Epithelial cell of esophagus (primary cell): ENCODE measurements at regions not wholly inside any gene's neighbourhood (a gene's known extent, or its start where the extent isn't known, plus 50 kb on each side); places are given as distances from the start of the nearest gene placed in this dataset.
A peak's percentile ranks its signal among the peaks of the same experiment; 100 is the strongest.

Source experiments
- DNase-seq: peaks from one replicate; pipeline ENCODE4 v3.0.0; 2010; ENCODE audit warnings: low read depth
- H3K4me3 ChIP-seq: 2 replicates; pipeline ENCODE4 v1.5.1; 2011; ENCODE audit warnings: mild to moderate bottlenecking, low read length, control low read depth
- TF ChIP-seq, protein P1 (sequence below): IDR thresholded peaks from 2 replicates; pipeline ENCODE4 v1.5.1; 2011; ENCODE audit warnings: low read depth, mild to moderate bottlenecking, low read length, control low read depth, inconsistent platforms; ENCODE audit not compliant: insufficient read depth; ENCODE audit errors: missing control alignments

DNA sequence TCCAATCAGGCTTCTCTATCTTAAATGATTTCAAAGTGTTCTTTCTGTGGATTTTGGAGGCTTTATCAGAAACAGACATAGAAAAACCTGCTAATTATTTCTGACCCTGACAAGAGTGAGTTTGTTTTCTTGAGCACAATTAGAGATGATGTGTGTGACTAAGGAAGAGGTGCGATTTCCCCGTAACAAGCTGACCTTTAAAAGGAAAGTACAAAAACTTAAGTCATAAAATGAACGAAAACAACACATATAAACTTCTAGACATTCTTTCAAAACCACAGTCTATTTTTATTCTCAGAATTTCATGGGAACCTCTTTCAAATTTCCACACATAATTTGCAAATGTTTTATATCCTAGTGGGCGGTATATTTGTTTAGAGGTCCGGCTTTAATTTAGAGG lies 604.8 kb downstream of the CPS1 start:
- H3K4me3 ChIP-seq = no peak overlapping the region
- no peak for DNase-seq
- TF ChIP-seq, protein P1, sequence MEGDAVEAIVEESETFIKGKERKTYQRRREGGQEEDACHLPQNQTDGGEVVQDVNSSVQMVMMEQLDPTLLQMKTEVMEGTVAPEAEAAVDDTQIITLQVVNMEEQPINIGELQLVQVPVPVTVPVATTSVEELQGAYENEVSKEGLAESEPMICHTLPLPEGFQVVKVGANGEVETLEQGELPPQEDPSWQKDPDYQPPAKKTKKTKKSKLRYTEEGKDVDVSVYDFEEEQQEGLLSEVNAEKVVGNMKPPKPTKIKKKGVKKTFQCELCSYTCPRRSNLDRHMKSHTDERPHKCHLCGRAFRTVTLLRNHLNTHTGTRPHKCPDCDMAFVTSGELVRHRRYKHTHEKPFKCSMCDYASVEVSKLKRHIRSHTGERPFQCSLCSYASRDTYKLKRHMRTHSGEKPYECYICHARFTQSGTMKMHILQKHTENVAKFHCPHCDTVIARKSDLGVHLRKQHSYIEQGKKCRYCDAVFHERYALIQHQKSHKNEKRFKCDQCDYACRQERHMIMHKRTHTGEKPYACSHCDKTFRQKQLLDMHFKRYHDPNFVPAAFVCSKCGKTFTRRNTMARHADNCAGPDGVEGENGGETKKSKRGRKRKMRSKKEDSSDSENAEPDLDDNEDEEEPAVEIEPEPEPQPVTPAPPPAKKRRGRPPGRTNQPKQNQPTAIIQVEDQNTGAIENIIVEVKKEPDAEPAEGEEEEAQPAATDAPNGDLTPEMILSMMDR = no peak

DNA sequence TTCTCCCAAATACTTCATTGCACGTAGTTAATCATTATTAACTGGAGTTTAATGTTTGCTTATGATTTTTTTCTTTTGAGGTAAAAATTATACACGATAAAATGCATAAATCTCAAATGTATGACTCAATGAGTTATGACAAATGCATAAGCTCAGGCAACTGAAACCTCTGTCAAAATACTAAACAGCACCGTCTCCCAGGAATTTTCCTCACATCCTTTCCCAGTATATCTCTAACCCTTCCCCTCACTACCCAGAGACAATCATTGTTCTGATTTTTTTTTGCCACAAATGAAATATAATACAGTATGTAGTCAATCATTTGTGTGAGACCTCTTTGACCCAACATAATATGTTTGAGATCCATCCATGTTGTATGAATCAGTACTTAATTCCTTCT lies 606.5 kb downstream of the CPS1 start:
- peak; percentile 2 for DNase-seq
- H3K4me3 ChIP-seq = no peak overlapping the region
- TF ChIP-seq, protein P1 = no peak

DNA sequence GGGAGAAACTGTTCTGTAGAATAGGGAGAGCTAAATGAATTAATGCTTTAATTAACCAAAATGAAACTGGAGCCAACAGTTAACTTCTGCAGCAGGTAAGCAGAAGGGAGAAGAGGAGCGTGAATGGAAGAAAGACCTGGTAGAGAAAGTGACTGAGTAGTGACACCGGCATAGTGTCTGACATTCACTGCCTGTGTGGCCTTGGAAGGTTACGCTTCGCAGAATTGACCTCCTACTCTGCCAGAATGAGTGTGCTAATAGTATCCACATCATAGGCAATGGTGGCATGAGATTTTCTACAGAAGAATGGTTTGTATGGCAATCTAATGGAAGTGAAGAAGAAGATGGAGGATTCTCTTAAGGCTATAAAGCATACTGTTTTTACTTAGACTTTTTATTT lies 614.4 kb downstream of the CPS1 start:
- no peak for DNase-seq
- TF ChIP-seq, protein P1 = no peak
- no peak overlapping the region for H3K4me3 ChIP-seq

DNA sequence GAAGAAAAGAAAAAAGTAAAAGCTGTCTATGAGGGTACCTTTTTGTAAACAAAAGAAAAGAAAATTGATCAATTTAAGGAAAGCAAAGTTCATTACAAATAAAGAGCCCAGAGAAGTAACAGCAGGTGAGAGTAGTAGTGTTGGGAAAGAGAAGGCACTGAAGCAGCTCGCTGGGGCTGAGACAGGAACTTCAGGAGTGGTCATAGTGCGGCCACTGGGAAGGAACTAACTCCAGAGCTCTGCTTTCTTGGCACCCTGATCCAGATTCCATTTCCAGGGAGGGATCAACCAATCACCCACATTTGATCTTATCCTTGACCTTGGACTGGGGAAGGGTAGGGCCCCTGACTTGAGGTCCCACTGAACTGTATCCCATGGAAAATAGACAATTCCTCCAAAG lies 617.6 kb downstream of the CPS1 start:
- TF ChIP-seq, protein P1 = no peak
- H3K4me3 ChIP-seq = no peak overlapping the region
- DNase-seq = no peak

DNA sequence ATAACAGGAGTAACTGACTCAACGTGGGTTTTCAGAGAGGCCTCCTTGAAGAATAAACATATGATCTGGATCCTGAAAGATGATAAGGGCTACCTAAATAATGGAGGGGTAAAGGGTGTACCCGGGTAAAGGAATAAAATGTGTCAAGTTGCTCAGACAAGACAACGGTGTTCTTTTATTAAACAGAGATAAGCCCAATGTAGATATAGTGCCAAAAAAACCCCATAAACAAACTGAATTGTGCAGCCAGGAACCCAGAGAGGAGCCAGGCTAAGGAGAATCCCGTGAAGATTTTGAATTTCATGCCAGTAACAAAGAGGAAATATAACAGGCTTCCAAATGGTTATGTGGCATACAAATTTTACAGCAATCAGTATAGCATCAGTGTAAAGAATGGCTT lies 618.2 kb downstream of the CPS1 start:
- no peak overlapping the region for H3K4me3 ChIP-seq
- TF ChIP-seq, protein P1 = no peak
- no peak for DNase-seq

DNA sequence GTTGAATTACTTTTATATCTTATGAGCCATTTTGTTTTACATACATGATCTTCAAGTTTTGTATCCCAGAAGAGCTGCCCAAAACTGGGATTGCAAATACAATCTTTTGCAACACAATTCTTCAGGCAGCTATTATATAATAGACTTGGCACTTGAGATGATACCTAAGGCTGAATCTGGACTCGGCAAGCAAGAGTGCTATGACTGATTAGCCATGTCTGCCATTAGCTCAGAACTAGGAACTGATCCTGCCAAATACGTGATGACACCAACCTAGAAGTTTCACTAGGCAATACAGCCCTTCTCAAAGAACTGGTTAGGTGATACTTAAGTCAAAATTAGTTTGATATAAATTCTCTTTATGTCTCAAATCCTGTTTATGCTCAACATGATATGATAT lies 619.6 kb downstream of the CPS1 start:
- TF ChIP-seq, protein P1 = no peak
- DNase-seq = peak; percentile 72
- H3K4me3 ChIP-seq = no peak overlapping the region

DNA sequence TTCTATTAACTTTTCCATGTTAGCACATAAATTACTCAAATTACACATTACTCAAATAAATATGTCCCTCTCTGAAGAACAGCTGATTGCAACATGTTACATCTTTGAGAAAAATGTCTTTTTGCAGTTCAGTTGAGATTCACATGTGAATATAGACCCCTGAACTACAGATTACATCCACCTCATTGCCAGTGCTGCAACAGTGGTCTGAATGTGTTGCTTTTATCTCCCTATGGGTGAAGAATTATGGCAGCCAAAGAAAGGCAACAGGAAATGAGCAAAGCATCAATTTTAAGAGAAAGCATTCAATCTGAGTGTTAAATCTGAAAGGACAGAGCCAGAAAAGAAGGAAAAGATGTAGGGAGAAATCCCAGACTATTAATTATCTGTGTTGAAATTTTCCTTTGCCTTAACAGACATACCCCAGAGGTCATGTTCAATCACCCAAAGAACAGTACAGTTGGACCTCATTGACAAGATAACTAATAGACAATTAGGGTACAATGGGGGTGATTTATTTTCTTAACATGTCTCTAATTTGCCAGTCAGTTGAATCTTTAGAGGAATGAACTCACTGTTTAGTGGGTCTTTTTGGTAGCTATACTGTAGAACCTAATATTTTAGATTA lies 620.2 kb downstream of the CPS1 start:
- H3K4me3 ChIP-seq = no peak overlapping the region
- TF ChIP-seq, protein P1 = no peak
- no peak for DNase-seq
